SKM-1 treated with dmso at 0.1 percent for 144 hours (cell line): ENCODE measurements at regions not wholly inside any gene's neighbourhood (a gene's known extent, or its start where the extent isn't known, plus 50 kb on each side); places are given as distances from the start of the nearest gene placed in this dataset.
"Not testable (repeated sequence)": the region's sequence is repeated elsewhere in the genome, so short reads cannot be mapped to it uniquely, and the experiment has no call there.

Experiments used
- DNase-seq: peaks from one replicate; lab custom pipeline; 2025; ENCODE audit not compliant: unreplicated experiment; lab: John Stamatoyannopoulos, UW

DNA sequence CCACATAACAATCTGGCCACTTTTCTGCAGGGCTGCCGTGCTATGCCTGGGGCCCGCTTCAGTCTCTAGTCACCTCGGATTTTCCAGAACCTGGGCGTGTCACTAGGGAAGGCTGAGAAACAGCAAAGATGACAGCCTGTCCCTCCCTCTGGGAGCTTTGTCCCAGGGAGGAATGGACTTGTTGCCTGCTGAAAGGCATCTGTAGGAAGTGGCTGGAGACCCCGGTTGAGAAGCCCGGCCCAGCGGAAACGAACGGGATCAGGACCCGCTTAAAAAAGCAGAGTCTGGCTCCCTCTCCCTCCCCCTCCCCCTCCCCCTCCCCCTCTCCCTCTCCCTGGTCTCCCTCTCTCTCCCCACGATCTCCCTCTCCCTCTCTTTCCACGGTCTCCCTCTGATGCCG lies 149.5 kb upstream of the ZNF516 start:
- no peak for DNase-seq

DNA sequence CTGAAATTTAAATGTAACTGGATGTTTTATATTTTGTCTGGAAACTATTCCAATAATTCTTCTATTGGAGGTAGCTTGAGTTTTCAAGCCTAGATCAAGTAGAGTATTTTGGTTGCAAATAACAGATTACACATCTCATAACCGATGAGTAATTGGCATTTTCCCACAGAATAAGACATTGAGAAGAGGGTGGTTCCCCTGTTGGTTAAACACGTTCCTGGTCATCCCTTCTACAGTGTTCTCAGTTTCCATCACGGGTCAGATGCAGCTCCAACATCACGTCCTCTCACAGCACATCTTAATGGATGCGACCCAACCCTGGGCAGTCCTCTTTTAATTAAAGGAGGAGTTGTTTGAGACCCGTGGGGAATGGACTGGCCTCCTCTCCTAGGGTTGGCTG lies 149.0 kb upstream of the ZNF516 start:
- DNase-seq, result no peak

DNA sequence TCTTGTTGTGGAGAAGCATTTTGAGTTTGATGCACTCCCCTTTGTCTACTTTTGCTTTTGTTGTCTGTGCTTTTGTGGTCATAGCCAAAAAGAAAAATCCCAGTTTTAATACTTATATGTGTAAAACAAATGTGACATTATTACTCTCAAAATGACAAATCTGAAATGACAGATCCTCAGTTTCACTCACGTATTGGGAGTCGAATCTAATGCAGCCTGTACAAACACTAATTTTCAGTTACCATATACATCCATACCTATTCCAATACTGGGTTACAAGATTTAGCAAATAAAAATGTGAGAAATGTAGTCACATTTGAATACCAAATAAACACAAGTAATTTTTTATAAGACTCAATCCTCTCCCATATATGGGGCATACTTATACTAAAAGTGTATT lies 148.2 kb upstream of the ZNF516 start:
- DNase-seq, result no peak

DNA sequence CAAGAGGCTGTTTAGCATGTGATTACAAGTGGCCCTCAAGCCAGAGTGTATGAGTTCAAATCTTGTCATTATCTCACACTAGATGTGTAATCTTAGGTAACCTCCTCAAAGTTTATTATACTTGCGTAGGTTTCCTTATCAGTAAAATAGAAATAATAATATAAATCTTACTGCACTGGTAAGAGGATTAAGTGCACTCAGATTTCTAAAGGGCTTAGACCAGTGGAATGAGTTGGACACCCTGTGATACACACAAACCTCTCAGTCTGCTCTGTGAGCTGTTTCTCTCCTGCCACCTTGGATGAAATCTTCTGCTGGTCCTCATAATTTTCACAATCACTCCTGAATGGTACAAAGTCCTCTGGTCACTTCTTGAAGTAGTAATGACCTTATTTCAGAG lies 145.4 kb upstream of the ZNF516 start:
- DNase-seq, result no peak

DNA sequence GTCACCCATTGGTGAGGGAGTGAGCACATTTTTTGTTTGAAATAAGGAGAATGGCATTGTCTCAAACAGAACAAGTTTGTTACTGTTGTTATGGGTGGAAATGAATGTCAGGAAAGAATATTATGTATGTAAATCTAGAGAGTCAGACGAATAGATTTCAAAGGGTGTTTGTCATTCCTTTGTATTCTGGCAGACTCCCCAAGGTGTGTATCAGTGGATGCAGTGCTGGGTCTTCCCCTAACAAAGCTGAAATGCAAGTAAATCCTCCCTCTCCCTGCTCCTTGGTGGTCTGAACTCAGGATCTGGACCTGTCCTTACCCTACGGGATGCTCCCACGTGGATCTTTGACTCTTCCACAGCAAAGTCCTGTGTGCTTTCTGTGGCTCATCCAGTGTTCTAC lies 139.5 kb upstream of the ZNF516 start:
- DNase-seq, result no peak

DNA sequence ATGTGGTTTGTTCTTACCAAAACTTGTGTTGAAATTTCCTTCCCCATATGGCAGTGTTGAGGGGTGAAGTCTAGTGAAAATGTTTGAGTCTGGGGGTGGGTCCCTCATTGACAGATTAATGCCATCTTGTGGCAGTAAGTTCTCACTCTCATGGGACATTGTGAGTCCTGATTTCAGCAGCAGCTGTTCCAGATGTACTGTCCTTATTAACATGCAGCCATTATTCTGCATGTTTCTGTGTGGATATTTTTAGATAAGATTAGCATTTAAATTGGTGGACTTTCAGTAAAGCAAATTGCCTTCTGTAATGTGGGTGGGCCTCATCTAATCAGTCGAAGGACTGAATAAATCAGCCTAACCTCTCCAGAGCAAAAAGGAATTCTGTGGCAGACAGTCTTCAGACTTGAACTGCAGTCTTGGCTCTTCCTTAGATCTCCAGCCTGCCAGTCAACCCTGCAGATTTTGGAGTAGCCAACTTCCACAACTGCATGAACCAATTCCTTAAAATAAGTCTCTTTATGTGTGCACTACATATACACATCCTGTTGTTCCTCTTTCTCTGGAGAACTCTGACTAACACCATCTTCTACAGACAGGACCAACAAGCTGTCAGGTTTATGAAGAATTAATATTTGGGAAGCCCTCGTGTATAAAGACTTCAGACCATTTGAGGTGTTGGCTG lies 138.7 kb upstream of the ZNF516 start:
- peak; percentile 16 for DNase-seq

DNA sequence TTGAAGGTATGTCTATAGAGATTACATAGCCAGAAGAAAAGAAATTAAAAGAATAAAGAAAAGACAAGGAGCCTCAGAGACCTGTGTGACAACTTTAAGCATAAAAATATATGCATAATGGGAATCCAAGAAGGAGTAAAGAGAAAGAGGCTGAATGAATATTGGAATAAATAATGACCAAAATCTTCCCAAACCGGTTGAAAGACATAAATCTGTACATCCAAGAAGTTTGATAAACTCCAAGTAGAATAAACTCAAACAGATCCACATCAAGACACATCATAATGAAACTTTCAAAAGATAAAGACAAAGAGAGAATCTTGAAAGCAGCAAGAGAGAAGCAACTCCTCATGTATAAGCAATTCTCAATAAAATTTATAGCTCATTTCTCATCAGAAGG lies 132.4 kb upstream of the ZNF516 start:
- no peak for DNase-seq

DNA sequence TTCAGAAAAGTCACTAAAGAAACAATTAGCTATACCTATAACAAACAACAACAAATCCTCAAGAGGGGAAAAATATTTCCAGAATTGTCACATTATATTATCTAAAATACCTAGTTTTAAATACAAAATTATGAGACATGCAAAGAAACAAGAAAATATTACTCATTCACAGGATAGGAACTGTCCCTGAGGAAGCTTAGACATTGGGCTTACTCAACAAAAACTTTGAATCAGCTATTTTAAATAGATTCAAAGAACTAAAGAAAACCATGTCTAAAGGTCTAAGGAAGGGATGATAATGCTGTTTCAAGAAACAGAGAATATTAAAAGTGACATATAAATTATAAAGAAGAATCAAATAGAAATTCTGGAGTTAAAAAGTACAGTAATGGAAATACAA lies 131.9 kb upstream of the ZNF516 start:
- no peak for DNase-seq

DNA sequence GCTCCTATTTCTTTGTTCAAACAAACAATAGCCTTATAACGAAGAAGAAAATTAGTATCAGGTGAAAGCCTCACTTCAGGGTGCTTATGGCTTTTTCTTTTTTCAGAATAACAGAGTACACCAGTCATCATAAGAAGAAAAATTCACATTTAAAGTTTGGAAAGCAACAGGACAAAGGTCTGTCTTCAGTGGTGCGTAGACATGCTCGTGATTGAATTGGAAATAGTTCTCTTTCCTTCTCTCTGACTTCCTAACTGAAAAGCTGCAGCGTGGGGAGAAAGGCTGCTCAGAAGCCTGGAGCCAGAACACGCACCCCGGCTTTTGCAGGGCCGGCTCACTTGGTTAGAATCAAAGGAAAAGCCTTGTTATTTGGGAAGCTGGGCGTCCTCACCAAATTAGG lies 127.6 kb upstream of the ZNF516 start:
- DNase-seq, result no peak

DNA sequence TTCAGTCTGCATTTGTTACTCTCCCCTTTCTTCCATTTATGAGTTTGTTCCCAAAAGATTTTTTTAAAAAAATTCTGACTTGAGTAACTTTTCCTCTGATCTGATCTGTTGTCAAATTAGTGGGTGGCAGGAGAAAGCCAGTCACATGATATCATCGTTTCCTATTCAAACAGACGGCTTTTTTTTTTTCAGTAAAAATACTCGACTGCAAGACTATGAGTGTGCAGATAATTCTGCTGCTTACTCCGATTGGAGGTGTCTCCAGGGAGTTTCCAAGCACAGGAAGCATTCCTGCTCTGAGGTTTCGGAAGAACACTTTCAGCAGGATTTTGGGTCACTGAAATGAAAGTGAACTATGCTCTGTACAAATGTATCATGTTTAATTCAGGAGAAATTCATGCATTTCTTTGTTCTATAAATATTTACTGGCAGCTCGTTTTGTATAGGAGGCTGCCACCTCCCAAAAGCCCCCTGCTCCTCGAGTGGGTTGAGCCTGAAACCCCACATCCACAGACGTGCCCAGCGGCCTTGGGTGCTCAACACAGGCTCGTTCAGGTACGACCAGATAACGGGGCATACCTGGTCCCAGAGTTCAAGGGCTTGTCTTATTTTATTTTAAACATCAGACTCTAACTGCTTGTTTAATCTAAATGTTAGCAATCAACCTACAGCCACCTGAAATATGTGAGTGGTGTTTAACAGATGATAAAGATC lies 126.9 kb upstream of the ZNF516 start:
- no peak for DNase-seq

DNA sequence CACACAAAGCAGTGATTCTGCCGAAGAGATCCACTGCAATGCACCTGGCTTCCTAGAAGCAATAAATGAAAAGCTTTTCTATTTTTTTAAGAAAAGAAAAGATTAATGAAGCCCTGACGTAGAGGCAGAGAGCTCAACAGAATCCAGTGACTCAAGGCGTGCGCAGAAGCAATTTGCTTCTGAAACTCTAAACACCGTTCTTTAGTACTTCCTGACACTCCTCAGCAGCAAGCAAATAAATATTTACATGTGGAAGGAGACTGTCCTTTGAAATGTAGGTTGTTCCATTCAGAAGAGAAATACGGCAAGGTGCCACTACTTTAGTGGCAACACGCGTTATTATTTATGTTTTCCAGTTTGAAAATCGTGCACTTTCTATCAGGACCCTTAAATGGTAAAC lies 126.2 kb upstream of the ZNF516 start:
- DNase-seq, result no peak

DNA sequence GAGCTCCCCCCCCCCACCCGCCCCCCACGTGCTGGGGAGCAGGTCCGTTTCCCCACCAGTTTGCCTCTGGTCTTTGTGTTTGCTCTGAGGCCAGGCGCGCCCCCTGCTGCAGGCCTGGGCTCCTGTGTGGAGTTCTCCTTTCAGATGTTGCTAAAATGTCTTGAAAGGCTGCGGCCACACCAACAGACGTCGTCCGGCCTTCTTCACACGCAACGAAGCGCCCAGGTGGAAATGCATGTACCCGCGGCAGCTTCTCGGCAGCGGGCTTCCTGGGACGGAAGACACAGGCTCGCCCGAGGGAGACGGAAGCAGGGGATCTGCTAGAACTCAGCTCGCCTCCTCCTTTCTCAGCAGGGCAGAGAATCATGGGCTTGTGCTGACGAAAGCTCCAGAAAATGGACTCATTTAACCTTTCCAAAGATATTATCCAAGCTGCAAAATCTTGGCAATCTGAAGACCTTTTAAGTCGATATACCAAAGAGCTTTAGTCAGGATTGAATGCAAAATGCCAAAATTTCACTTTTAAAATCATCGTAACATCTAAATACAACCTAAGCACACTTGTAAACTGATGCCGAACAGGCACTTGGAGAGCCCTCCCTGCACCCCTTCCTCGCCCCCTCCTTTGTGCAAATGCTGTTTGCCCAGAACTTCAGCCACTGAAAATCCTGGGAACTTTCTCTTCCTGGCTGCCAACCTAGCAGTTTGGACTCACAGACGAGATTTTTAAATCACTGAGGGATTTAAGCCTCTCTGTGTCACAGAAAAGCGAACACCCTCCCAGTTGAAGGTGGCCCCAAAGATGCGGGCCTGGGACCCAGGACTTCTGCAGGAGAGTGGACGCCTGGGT lies 125.5 kb upstream of the ZNF516 start:
- peak; percentile 85 for DNase-seq

DNA sequence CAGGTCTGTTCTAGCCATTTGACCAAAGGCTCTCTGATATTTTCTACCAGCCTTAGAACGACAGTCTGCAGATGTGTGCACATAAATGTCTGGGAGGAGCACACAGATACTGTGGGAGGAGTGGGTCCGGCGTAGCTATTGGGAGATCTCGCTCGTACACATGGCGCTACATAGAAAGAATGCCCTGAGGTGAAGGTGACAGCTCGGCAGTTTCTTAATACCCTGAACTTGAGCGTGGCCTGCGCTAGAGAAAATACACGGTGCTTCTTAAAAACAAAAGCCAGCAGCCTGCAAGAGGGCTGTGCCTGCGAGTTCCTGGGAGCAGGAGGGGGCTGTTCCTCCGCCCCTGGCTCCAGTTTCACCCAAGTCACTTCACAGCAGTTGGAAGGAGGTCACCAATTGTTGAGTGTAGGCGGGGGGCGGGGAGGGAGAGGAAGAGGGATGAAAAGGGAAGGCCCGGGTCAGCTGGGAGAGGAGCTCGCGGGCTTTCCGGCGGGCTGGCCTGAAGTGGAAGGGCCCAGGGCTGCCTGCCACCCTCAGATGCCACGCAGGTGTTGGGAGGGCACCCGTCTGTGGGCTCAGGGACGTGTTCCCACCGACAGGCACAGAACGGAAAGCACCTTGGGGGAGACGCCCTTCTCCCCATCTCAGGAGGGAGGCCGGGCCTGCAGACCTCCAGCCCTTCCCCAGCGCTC lies 124.7 kb upstream of the ZNF516 start:
- DNase-seq, result peak; percentile 37

DNA sequence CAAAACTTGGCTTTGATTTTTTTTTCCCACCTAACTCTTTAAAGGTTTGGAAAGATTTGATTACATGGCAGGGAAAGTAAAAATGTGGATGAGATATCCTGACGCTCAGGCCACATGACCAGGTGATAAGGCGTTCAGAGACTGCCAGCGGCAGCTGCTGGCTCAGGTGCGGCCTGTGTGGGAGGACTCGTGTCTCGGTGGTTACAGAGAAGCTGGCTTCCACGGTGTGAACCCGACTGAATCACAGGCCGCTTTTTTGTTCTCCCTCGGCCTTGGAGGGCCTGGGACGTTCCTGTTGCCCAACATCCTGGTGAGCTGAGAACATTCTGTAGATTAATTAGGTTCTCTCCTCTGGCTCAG lies 124.2 kb upstream of the ZNF516 start:
- DNase-seq, result peak; percentile 48

DNA sequence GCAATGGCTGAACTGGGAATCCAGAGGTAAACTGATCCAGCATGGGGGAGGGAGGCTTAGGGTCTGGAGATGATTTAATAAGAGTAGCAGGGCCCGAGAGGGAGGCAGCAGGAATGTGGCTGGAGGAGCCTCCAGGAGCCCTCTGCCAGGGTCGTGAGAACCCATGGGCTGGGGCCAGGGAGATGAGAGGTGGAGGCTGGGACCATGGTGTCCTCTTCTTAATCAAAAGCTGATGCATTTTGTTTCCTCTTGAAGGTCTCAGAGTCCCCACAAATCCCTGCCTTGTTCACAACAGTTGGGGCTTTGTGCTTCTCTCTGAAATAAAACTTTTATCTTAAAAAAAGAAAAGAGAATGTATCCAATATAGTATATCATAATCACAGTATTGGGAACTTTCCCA lies 123.7 kb upstream of the ZNF516 start:
- no peak for DNase-seq

DNA sequence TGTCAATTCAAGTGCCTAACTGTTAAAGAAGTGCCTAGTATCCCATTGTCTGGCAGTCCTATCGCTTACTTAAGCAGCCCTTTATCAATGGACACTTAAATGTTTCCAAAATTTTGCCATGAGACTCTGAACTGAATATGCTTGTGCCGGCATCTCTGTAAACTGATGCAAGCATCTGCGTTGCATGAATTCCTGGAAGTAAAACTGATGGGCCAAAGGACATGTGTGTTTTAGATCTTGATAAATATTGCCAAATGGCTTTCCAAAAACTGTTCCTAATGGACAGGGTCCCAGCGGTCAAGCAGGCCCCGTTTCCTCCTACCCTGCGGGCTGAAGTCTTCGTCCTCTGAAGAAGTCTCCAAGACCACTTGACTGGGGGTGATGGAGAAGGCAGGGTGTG lies 121.3 kb upstream of the ZNF516 start:
- no peak for DNase-seq

DNA sequence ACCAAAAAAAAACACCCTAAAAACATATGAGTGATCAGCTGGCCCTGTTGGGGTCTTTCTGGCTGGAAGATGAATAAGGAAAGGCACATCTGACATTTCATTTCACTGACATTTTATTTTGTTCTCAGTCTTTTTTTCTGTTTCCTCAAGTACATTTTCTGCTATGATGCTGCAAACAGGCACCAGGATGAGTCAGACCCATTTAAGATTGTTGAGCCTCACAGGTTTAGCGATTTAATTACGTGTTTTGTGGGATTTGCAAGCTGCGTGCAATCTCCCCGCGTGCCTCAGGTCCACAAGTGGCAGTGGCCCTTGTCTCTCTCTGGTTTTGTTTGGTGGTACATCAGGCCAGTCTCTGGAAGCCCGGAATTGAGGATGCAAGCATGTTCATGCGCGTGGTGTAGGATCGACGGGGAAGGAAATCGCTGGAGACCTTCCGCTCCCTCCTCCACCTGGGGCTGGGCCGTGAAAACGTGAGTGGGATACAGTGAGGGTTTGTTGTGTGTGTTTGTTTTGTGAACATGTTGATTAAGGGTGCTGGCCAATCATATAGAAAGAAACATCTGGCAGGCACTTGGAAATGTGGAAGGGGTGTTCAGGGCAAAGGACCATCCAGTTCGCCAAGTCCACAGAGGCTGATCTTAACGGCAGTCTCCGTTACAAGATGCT lies 120.2 kb upstream of the ZNF516 start:
- DNase-seq, result no peak

DNA sequence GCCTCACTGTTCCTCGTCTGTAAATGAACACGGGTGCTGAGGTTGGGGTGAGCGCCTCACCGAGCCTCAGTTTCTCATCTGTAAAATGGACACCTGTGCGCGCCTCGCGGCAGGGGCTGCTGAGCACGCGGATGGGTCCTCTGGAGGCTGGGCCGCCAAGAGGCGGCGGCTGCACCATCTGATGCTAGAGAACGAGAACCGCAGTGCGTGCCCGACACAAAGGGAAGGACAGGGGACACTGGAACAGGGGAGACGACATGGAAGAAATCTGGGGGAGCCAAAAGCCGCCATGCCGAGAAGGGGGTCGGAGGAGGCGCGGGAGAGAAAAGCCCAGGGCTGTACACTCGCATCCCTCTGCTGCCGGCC lies 118.7 kb upstream of the ZNF516 start:
- no peak for DNase-seq

DNA sequence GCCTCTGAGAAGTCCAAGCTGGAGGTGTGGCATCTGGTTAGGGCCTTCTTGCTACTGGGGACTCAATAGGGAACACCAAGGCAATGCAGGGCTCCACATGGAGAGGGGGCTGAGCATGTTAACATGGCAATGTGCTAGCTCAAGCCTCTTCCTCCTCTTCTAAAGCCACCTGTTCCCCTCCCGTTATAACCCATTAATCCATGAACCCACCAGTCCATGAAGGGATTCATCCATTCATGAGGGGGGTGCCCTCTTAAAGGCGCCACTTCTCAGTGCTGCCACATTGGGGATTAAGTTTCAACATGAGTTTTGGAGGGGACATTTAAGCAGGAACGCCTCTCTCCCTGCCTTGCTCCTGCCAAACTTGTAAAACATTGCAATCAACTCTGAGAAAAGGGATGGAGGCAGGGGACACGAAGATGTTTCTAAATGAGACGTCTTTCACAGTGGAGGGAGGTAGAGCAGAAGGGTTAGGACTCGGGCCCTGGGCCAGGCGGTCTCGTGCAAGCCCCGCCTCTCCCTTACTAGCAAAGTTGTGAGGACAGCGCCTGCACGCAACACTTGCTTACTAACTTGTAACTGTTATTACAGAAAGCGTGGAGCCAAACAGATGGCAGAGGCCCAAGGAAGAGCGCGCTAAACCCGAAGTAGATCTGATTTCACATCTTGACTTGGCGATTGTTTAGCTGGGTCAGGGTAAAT lies 118.2 kb upstream of the ZNF516 start:
- no peak for DNase-seq

DNA sequence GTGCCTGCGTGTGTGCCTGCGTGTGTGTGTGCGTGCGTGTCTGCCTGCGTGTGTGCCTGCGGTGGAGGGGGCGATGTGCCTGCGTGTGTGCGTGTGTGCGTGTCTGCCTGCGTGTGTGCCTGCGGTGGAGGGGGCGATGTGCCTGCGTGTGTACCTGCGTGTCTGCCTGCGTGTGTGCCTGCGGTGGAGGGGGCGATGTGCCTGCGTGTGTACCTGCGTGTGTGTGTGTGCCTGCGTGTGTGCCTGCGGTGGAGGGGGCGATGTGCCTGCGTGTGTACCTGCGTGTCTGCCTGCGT lies 116.7 kb upstream of the ZNF516 start:
- not testable (repeated sequence) for DNase-seq
